DND-41 (cell line): ENCODE measurements at regions not wholly inside any gene's neighbourhood (a gene's known extent, or its start where the extent isn't known, plus 50 kb on each side); places are given as distances from the start of the nearest gene placed in this dataset.

Source experiments
- ATAC-seq: fragments of 200-7000 bp; cut with Tn5 transposase; 3 replicates; pipeline ENCODE4 v1.9.1; 2021; ENCODE audit warnings: low read depth; ENCODE audit not compliant: insufficient read depth
- DNase-seq: peaks from one replicate; pipeline ENCODE4 v3.0.0-alpha.2; 2020
- H2AFZ ChIP-seq: 2 replicates; pipeline ENCODE4 v1.6.0; 2012; ENCODE audit warnings: low read depth, low read length
- H3K27ac ChIP-seq: 2 replicates; pipeline ENCODE4 v1.5.1; 2012; ENCODE audit warnings: low read length, inconsistent platforms
- H3K27me3 ChIP-seq: fragments of 200-600 bp; sonication (generic); 2 replicates; pipeline ENCODE4 v1.6.0; 2012; ENCODE audit warnings: low read length, mild to moderate bottlenecking, inconsistent platforms; ENCODE audit not compliant: insufficient read depth, poor library complexity
- H3K36me3 ChIP-seq: 2 replicates; pipeline ENCODE4 v1.5.1; 2012; ENCODE audit warnings: low read length, inconsistent platforms; ENCODE audit not compliant: insufficient read depth
- H3K4me1 ChIP-seq: 2 replicates; pipeline ENCODE4 v1.5.1; 2012; ENCODE audit warnings: mild to moderate bottlenecking, low read length; ENCODE audit not compliant: insufficient read depth
- H3K4me2 ChIP-seq: 2 replicates; pipeline ENCODE4 v1.6.0; 2012; ENCODE audit warnings: mild to moderate bottlenecking, moderate library complexity, low read length, inconsistent platforms; ENCODE audit not compliant: insufficient read depth
- H3K4me3 ChIP-seq, 2 experiments: fragments of 200-600 bp in 1 of 2; shearing (Covaris generic) in 1 of 2; 2 replicates each; pipeline ENCODE4 v1.5.1; 2012 to 2016; ENCODE audit warnings: inconsistent platforms in 2 of 2, low read length in 2 of 2, mild to moderate bottlenecking in 2 of 2, low read depth in 1 of 2, moderate library complexity in 1 of 2
- H3K79me2 ChIP-seq: 2 replicates; pipeline ENCODE4 v1.6.0; 2012; ENCODE audit warnings: low read length, inconsistent platforms; ENCODE audit not compliant: insufficient read depth
- H3K9ac ChIP-seq: 2 replicates; pipeline ENCODE4 v1.6.0; 2012; ENCODE audit warnings: low read depth, mild to moderate bottlenecking, inconsistent platforms, low read length, moderate library complexity
- H3K9me3 ChIP-seq: 2 replicates; pipeline ENCODE4 v1.5.1; 2012; ENCODE audit warnings: low read length, moderate library complexity, mild to moderate bottlenecking, inconsistent platforms; ENCODE audit not compliant: insufficient read depth, severe bottlenecking
- H4K20me1 ChIP-seq: 2 replicates; pipeline ENCODE4 v1.6.0; 2012; ENCODE audit warnings: low read length; ENCODE audit not compliant: insufficient read depth
- CTCF ChIP-seq: IDR thresholded peaks from 2 replicates; pipeline ENCODE4 v1.5.1; 2012; ENCODE audit warnings: borderline replicate concordance, low read length, moderate library complexity, mild to moderate bottlenecking; ENCODE audit not compliant: poor library complexity, severe bottlenecking; ENCODE audit errors: extremely low read depth
- EZH2 ChIP-seq: IDR thresholded peaks from 3 replicates; pipeline ENCODE4 v1.6.1; 2012; ENCODE audit warnings: borderline replicate concordance, low read depth, mild to moderate bottlenecking, moderate library complexity, low read length, inconsistent platforms; ENCODE audit not compliant: severe bottlenecking

- H2AFZ ChIP-seq = no peak overlapping the region
- no peaks in the 10 kb centered on the region for H3K79me2 ChIP-seq
- no peak overlapping the region for H3K4me2 ChIP-seq
- H3K27ac ChIP-seq = no peak overlapping the region
- no peaks in the 10 kb centered on the region for H4K20me1 ChIP-seq
- H3K36me3 ChIP-seq = no peaks in the 10 kb centered on the region
- DNase-seq = no peak
- peaks cover 6% of the 10 kb centered on the region for H3K9me3 ChIP-seq
- TF ChIP-seq CTCF (no peak), EZH2 (no peak)
- no peak overlapping the region for H3K9ac ChIP-seq
- H3K4me3 ChIP-seq = no peak overlapping the region
- no peaks in the 10 kb centered on the region for H3K27me3 ChIP-seq
- no peak for ATAC-seq
- H3K4me1 ChIP-seq = no peaks in the 10 kb centered on the region
Observed at GRCh38 chr20:56839222-56839621, 210.1 kb downstream of the TFAP2C start.

- Histone ChIP-seq H3K4me3 (no peak overlapping the region), H3K4me2 (no peak overlapping the region), H3K27ac (no peak overlapping the region), H2AFZ (no peak overlapping the region), H3K36me3 (no peaks in the 10 kb centered on the region), H3K9me3 (peaks cover 6% of the 10 kb centered on the region), H3K27me3 (no peaks in the 10 kb centered on the region), H4K20me1 (no peaks in the 10 kb centered on the region), H3K9ac (no peak overlapping the region), H3K79me2 (no peaks in the 10 kb centered on the region), H3K4me1 (no peaks in the 10 kb centered on the region)
- ATAC-seq (no peak), DNase-seq (no peak)
- TF ChIP-seq EZH2 = no peak
- no peak for TF ChIP-seq CTCF
Observed at GRCh38 chr20:56839786-56840185, 210.7 kb downstream of the TFAP2C start.

- Histone ChIP-seq H3K9me3 (peaks cover 6% of the 10 kb centered on the region), H3K79me2 (no peaks in the 10 kb centered on the region), H3K4me1 (no peaks in the 10 kb centered on the region), H3K36me3 (no peaks in the 10 kb centered on the region), H3K9ac (no peak overlapping the region), H3K27ac (no peak overlapping the region), H3K4me3 (no peak overlapping the region), H3K27me3 (peaks cover 4% of the 10 kb centered on the region), H4K20me1 (no peaks in the 10 kb centered on the region), H2AFZ (no peak overlapping the region), H3K4me2 (no peak overlapping the region)
- ATAC-seq (no peak), DNase-seq (no peak)
- TF ChIP-seq CTCF = no peak
- TF ChIP-seq EZH2 = no peak
Observed at GRCh38 chr20:56840716-56841261, 211.7 kb downstream of the TFAP2C start.
